Endothelial cell of umbilical vein (primary cell): ENCODE measurements at regions not wholly inside any gene's neighbourhood (a gene's known extent, or its start where the extent isn't known, plus 50 kb on each side); places are given as distances from the start of the nearest gene placed in this dataset.

Experiments used
- BruUV-seq: library from RNA; stranded (reverse); fragments of 400-500 nt; replicated peaks from 2 replicates; lab custom pipeline; 2021; lab: Mats Ljungman, UMichigan
- CTCF ChIA-PET: fragments of 300-600, 350-600 bp; sonication (Branson Sonifier 250); formaldehyde crosslinking; loops from one replicate; lab custom pipeline; 2021; ENCODE audit warnings: antibody characterized with exemption, inconsistent platforms; lab: Charles Lee
- POLR2A ChIA-PET: fragments of 300-600, 350-600 bp; sonication (Branson Sonifier 250); formaldehyde crosslinking; loops from one replicate; lab custom pipeline; 2021; ENCODE audit warnings: antibody characterized with exemption, inconsistent platforms; lab: Charles Lee
- DNase-seq: peaks from one replicate; pipeline ENCODE4 v3.0.0-alpha.2; 2011; ENCODE audit warnings: low read depth, low spot score
- FAIRE-seq: peaks from 2 replicates; lab custom pipeline; 2011; peaks lifted over from hg19 to GRCh38; lab: Jason Lieb, UNC
- H2AFZ ChIP-seq: 2 replicates; pipeline ENCODE4 v1.6.0; 2012; ENCODE audit warnings: low read depth, low read length, control low read depth, inconsistent platforms
- H3K27ac ChIP-seq: 2 replicates; pipeline ENCODE4 v1.5.1; 2011; ENCODE audit warnings: low read depth, mild to moderate bottlenecking, control low read depth, low read length, moderate library complexity; ENCODE audit not compliant: insufficient read depth
- H3K27me3 ChIP-seq, 2 experiments: 2 replicates each; pipeline versions ENCODE4 v1.6.0 to v1.6.1; 2011; ENCODE audit warnings: low read length in 2 of 2, mixed read lengths in 1 of 2; ENCODE audit not compliant: control insufficient read depth in 2 of 2, insufficient read depth in 2 of 2
- H3K36me3 ChIP-seq, 2 experiments: 2 replicates in 1 of 2; 3 replicates in 1 of 2; pipeline ENCODE4 v1.5.1; 2011; ENCODE audit warnings: low read length in 2 of 2, mild to moderate bottlenecking in 1 of 2, moderate library complexity in 1 of 2; ENCODE audit not compliant: control insufficient read depth in 2 of 2, insufficient read depth in 2 of 2; ENCODE audit errors: extremely low read depth in 1 of 2
- H3K4me1 ChIP-seq: 3 replicates; pipeline ENCODE4 v1.5.1; 2011; ENCODE audit warnings: mild to moderate bottlenecking, low read length; ENCODE audit not compliant: control insufficient read depth, insufficient read depth; ENCODE audit errors: extremely low read depth
- H3K4me2 ChIP-seq: 2 replicates; pipeline ENCODE4 v1.6.1; 2011; ENCODE audit warnings: low read length, control low read depth, mixed read lengths; ENCODE audit not compliant: insufficient read depth
- H3K4me3 ChIP-seq, 3 experiments: fragments of 200-600 bp in 1 of 3; sonication (generic), shearing (Covaris generic) in 1 of 3; replicated peaks in 1 of 3; 2 replicates each; pipeline ENCODE4 v1.5.1; 2011 to 2016; ENCODE audit warnings: control low read depth in 3 of 3, low read length in 3 of 3, mild to moderate bottlenecking in 2 of 3, inconsistent platforms in 1 of 3, low read depth in 1 of 3, moderate library complexity in 1 of 3; ENCODE audit not compliant: insufficient read depth in 1 of 3
- H3K79me2 ChIP-seq: 2 replicates; pipeline ENCODE4 v1.6.0; 2012; ENCODE audit warnings: low read length, inconsistent platforms; ENCODE audit not compliant: control insufficient read depth, insufficient read depth
- H3K9ac ChIP-seq: replicated peaks from 2 replicates; pipeline ENCODE3; 2011; ENCODE audit warnings: low read length, control low read depth; ENCODE audit not compliant: insufficient read depth; ENCODE audit errors: extremely low read depth
- H3K9me1 ChIP-seq: replicated peaks from 3 replicates; pipeline ENCODE4 v1.6.0; 2011; ENCODE audit warnings: mild to moderate bottlenecking, low read length; ENCODE audit not compliant: control insufficient read depth, insufficient read depth; ENCODE audit errors: extremely low read depth
- H3K9me3 ChIP-seq: replicated peaks from 2 replicates; pipeline ENCODE4 v1.5.1; 2012; ENCODE audit warnings: low read length, inconsistent platforms; ENCODE audit not compliant: control insufficient read depth, insufficient read depth
- H4K20me1 ChIP-seq: replicated peaks from 2 replicates; pipeline ENCODE3; 2011; ENCODE audit warnings: mild to moderate bottlenecking, low read length; ENCODE audit not compliant: control insufficient read depth, insufficient read depth; ENCODE audit errors: extremely low read depth
- CTCF ChIP-seq, 2 donors: IDR thresholded peaks; 1 replicate in 1 of 2; 2 replicates in 1 of 2; pipeline ENCODE4 v1.5.1; 2011; ENCODE audit warnings: low read length in 2 of 2, mild to moderate bottlenecking in 2 of 2, moderate library complexity in 2 of 2, control low read depth in 1 of 2, inconsistent platforms in 1 of 2, low read depth in 1 of 2; ENCODE audit not compliant: insufficient read depth in 1 of 2; ENCODE audit errors: extremely low read depth in 1 of 2
- EZH2 ChIP-seq: IDR thresholded peaks from 2 replicates; pipeline ENCODE4 v1.6.1; 2012; ENCODE audit warnings: borderline replicate concordance, low read depth, mild to moderate bottlenecking, moderate library complexity, low read length, inconsistent platforms; ENCODE audit not compliant: severe bottlenecking
- FOS ChIP-seq: IDR thresholded peaks from 2 replicates; pipeline ENCODE4 v1.6.1; 2011; ENCODE audit warnings: mild to moderate bottlenecking, low read length, moderate library complexity, borderline replicate concordance; ENCODE audit not compliant: insufficient read depth
- GATA2 ChIP-seq: IDR thresholded peaks from 2 replicates; pipeline ENCODE4 v1.7.0; 2011; ENCODE audit warnings: low read depth, mild to moderate bottlenecking, moderate library complexity, mixed read lengths, low read length; ENCODE audit not compliant: insufficient read length, insufficient read depth
- JUN ChIP-seq: IDR thresholded peaks from 2 replicates; pipeline ENCODE4 v1.6.1; 2011; ENCODE audit warnings: borderline replicate concordance, low read depth; ENCODE audit not compliant: insufficient read length, insufficient read depth
- MAX ChIP-seq: IDR thresholded peaks from 2 replicates; pipeline ENCODE4 v1.6.1; 2011; ENCODE audit not compliant: insufficient read depth, insufficient read length
- MYC ChIP-seq: IDR thresholded peaks from one replicate; pipeline ENCODE4 v1.6.1; 2011; ENCODE audit warnings: mild to moderate bottlenecking, low read depth, low read length
- POLR2A ChIP-seq: IDR thresholded peaks from 2 replicates; pipeline ENCODE4 v1.6.1; 2012; ENCODE audit warnings: low read depth, mild to moderate bottlenecking, control low read depth, low read length
- POLR2AphosphoS5 ChIP-seq: IDR thresholded peaks from 2 replicates; pipeline ENCODE4 v1.6.1; 2012; ENCODE audit warnings: low read depth, mild to moderate bottlenecking, control low read depth, low read length, moderate library complexity; ENCODE audit not compliant: insufficient read depth
- dilution Hi-C: fragments of 300-500 bp; cut with MboI; formaldehyde crosslinking; loops from one replicate; pipeline ENCODE4 v1.15.0; 2019; ENCODE audit warnings: low sequenced_read_pairs; ENCODE audit not compliant: extremely low pct_ligation_motif_present
- intact Hi-C: fragments of 100-400 bp; cut with micrococcal nuclease; formaldehyde crosslinking; loops from one replicate; pipeline ENCODE4 v1.10.0; 2022

DNA sequence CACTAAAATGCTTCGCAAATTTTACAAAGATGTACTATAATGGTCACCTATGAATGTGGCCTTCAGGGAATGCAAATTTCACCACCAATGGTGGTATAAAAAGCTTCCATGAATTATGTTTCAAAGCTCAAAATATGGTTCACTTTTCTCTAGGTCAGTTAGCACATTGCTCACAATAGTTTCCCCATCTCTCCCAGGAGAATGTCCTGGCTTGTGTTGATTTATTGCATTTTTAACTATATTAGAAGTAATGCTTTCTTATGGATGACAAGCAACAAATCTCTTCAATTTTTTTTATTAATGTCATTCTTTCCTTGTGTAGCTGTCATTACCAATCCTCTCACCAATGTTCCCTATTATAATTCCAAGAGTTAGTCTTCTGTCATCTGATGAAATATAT, 621.2 kb downstream of the TBC1D4 start:
- CTCF ChIA-PET = no interaction called here
- intact Hi-C loops = no loop called here
- Histone ChIP-seq H3K9me1 (no peaks in the 10 kb centered on the region), H3K36me3 (no peaks in the 10 kb centered on the region), H2AFZ (no peak overlapping the region), H3K4me3 (no peak overlapping the region), H3K4me1 (no peaks in the 10 kb centered on the region), H3K79me2 (no peaks in the 10 kb centered on the region), H3K27ac (no peak overlapping the region), H3K9ac (no peak overlapping the region), H3K27me3 (no peaks in the 10 kb centered on the region), H4K20me1 (no peaks in the 10 kb centered on the region), H3K4me2 (no peak overlapping the region), H3K9me3 (no peaks in the 10 kb centered on the region)
- FAIRE-seq (no peak), DNase-seq (no peak)
- TF ChIP-seq EZH2 (no peak), POLR2A (no peak), JUN (no peak), POLR2AphosphoS5 (no peak), GATA2 (no peak), MYC (no peak), CTCF (IDR thresholded peaks at IDR 0.05; ENCODE audit: extremely low read depth in 1 of 2, insufficient read depth in 1 of 2, low read depth in 1 of 2, low read length in 2 of 2) (no peak), FOS (no peak), MAX (no peak)
- dilution Hi-C loops = no loop called here
- no TSS peak for BruUV-seq
- POLR2A ChIA-PET = no interaction called here
